DOHH2 (cell line): ENCODE measurements at regions not wholly inside any gene's neighbourhood (a gene's known extent, or its start where the extent isn't known, plus 50 kb on each side); places are given as distances from the start of the nearest gene placed in this dataset.

Experiments
- CTCF ChIP-seq: fragments of 200-600 bp; sonication (generic); IDR thresholded peaks from one replicate; pipeline ENCODE4 v1.5.1; 2014; ENCODE audit warnings: antibody characterized with exemption, mild to moderate bottlenecking, low read depth, low read length; ENCODE audit not compliant: poor library complexity, severe bottlenecking
- EZH2phosphoT487 ChIP-seq: fragments of 200-600 bp; sonication (generic); IDR thresholded peaks from 2 replicates; pipeline ENCODE4 v1.6.1; 2017; ENCODE audit warnings: borderline replicate concordance, mild to moderate bottlenecking, antibody characterized with exemption, low read length, moderate library complexity, mixed read lengths

GRCh38 chr5:74476046-74476818 is 164.3 kb downstream of the ENC1 start:
- TF ChIP-seq CTCF (no peak), EZH2phosphoT487 (no peak)
